HepG2 (cell line): ENCODE measurements at regions not wholly inside any gene's neighbourhood (a gene's known extent, or its start where the extent isn't known, plus 50 kb on each side); places are given as distances from the start of the nearest gene placed in this dataset.
A peak's percentile ranks its signal among the peaks of the same experiment; 100 is the strongest.

Experiments used
- ATAC-seq: fragments of 200-7000 bp; cut with Tn5 transposase; 3 replicates; pipeline ENCODE4 v1.9.1; 2020; ENCODE audit warnings: mild to moderate bottlenecking, moderate library complexity
- BruUV-seq: library from RNA; stranded (reverse); fragments of 400-500 nt; replicated peaks from 2 replicates; lab custom pipeline; 2021; lab: Mats Ljungman, UMichigan
- CTCF ChIA-PET: fragments of 300-600 bp; formaldehyde crosslinking; extraction: SDS; loops from one replicate; lab custom pipeline; 2021; ENCODE audit warnings: low total read pairs, inconsistent platforms, low intra/inter-chr PET ratio; lab: Yijun Ruan, JAX
- POLR2A ChIA-PET: fragments of 350-600 bp; sonication (Branson Sonifier 250); formaldehyde crosslinking; loops from one replicate; lab custom pipeline; 2020; ENCODE audit warnings: antibody characterized with exemption, inconsistent platforms; lab: Yijun Ruan, JAX
- DNase-seq: peaks from one replicate; pipeline ENCODE4 v3.0.0-alpha.2; 2015; ENCODE audit warnings: low spot score
- FAIRE-seq: peaks from 3 replicates; lab custom pipeline; 2011; peaks lifted over from hg19 to GRCh38; lab: Jason Lieb, UNC
- H2AFZ ChIP-seq: one replicate; pipeline ENCODE4 v1.6.1; 2011; ENCODE audit warnings: low read length, inconsistent platforms
- H3K27ac ChIP-seq: fragments of 300-600 bp; 3 replicates; pipeline ENCODE4 v1.8.0; 2011; ENCODE audit warnings: mixed run types, mild to moderate bottlenecking, mixed read lengths, low read length, inconsistent platforms; ENCODE audit not compliant: insufficient read depth; ENCODE audit errors: extremely low read length
- H3K27me3 ChIP-seq, 2 experiments: fragments of 200-600 bp in 1 of 2; 2 replicates in 1 of 2; 3 replicates in 1 of 2; pipeline versions ENCODE4 v1.6.0 to v1.8.0; 2011; ENCODE audit warnings: low read length in 2 of 2, mild to moderate bottlenecking in 2 of 2, moderate library complexity in 2 of 2, inconsistent platforms in 1 of 2; ENCODE audit not compliant: insufficient read depth in 2 of 2, control insufficient read depth in 1 of 2
- H3K36me3 ChIP-seq, 2 experiments: fragments of 200-600 bp in 1 of 2; replicated peaks in 1 of 2; 2 replicates in 1 of 2; 3 replicates in 1 of 2; pipeline versions ENCODE4 v1.5.1 to v1.8.0; 2011; ENCODE audit warnings: low read length in 2 of 2, inconsistent platforms in 1 of 2; ENCODE audit not compliant: insufficient read depth in 2 of 2, control insufficient read depth in 1 of 2
- H3K4me1 ChIP-seq: 2 replicates; pipeline ENCODE4 v1.5.1; 2012; ENCODE audit warnings: low read length, inconsistent platforms; ENCODE audit not compliant: insufficient read depth
- H3K4me2 ChIP-seq: 2 replicates; pipeline ENCODE4 v1.6.0; 2011; ENCODE audit warnings: low read depth, low read length, inconsistent platforms
- H3K4me3 ChIP-seq, 3 experiments: fragments of 200-600 bp in 1 of 3; sonication (generic), shearing (Covaris generic) in 1 of 3; replicated peaks in 1 of 3; 2 replicates each; pipeline ENCODE4 v1.5.1; 2011 to 2016; ENCODE audit warnings: low read length in 3 of 3, inconsistent platforms in 2 of 3, low read depth in 2 of 3, mild to moderate bottlenecking in 2 of 3, control low read depth in 1 of 3, mixed read lengths in 1 of 3; ENCODE audit not compliant: insufficient read depth in 1 of 3
- H3K79me2 ChIP-seq: one replicate; pipeline ENCODE4 v1.6.1; 2011; ENCODE audit warnings: low read length, inconsistent platforms; ENCODE audit not compliant: insufficient read depth
- H3K9ac ChIP-seq: 2 replicates; pipeline ENCODE4 v1.6.0; 2011; ENCODE audit warnings: mild to moderate bottlenecking, low read depth, low read length, inconsistent platforms; ENCODE audit not compliant: insufficient read depth
- H3K9me3 ChIP-seq: 2 replicates; pipeline ENCODE4 v1.5.1; 2012; ENCODE audit warnings: mild to moderate bottlenecking, low read length
- H4K20me1 ChIP-seq: 2 replicates; pipeline ENCODE4 v1.6.0; 2011; ENCODE audit warnings: inconsistent platforms, mild to moderate bottlenecking, low read length, moderate library complexity; ENCODE audit not compliant: insufficient read depth
- BORCS8-MEF2B ChIP-seq: sonication (generic); formaldehyde crosslinking; IDR thresholded peaks from 2 replicates; pipeline ENCODE4 v1.8.0; 2022; ENCODE audit warnings: mild to moderate bottlenecking, missing genetic modification reagents
- ETS1 ChIP-seq: sonication (generic); formaldehyde crosslinking; IDR thresholded peaks from 2 replicates; pipeline ENCODE4 v1.4.0; 2020; ENCODE audit warnings: missing genetic modification reagents
- ZNF121 ChIP-seq: sonication (generic); formaldehyde crosslinking; IDR thresholded peaks from 2 replicates; pipeline ENCODE4 v1.5.0; 2020; ENCODE audit warnings: mild to moderate bottlenecking, missing genetic modification reagents
- ZNF329 ChIP-seq: sonication (generic); formaldehyde crosslinking; IDR thresholded peaks from 2 replicates; pipeline ENCODE4 v1.9.0; 2021; ENCODE audit warnings: low read depth, mild to moderate bottlenecking, missing genetic modification reagents
- ZNF343 ChIP-seq: sonication (generic); formaldehyde crosslinking; IDR thresholded peaks from 2 replicates; pipeline ENCODE4 v1.4.0; 2020; ENCODE audit warnings: mild to moderate bottlenecking, missing genetic modification reagents
- ZNF670 ChIP-seq: sonication (generic); formaldehyde crosslinking; IDR thresholded peaks from 2 replicates; pipeline ENCODE4 v1.8.0; 2022; ENCODE audit warnings: mild to moderate bottlenecking, missing genetic modification reagents, borderline replicate concordance
- WGBS: methylation state at CpG from one replicate; pipeline ENCODE4 v1.1.6; 2017; ENCODE audit warnings: low lambda C conversion rate; 5-methylcytosine and 5-hydroxymethylcytosine counted together
- in situ Hi-C: cut with HindIII; loops from 2 replicates; pipeline ENCODE4 v1.10.0; 2017; ENCODE audit warnings: low pct_unique_long_range_greater_than_20kb; ENCODE audit not compliant: extremely low pct_ligation_motif_present
- intact Hi-C: fragments of 100-400 bp; cut with micrococcal nuclease; formaldehyde crosslinking; loops from one replicate; pipeline ENCODE4 v1.10.0; 2022; ENCODE audit not compliant: unreplicated experiment
- TF ChIP-seq, protein P1 (sequence below): sonication (generic); formaldehyde crosslinking; IDR thresholded peaks from 2 replicates; pipeline ENCODE4 v1.4.0; 2020; ENCODE audit warnings: missing genetic modification reagents, mild to moderate bottlenecking, borderline replicate concordance
- TF ChIP-seq, protein P2 (sequence below), 2 experiments: sonication (generic) in 1 of 2; formaldehyde crosslinking in 1 of 2; IDR thresholded peaks; 2 replicates each; pipeline versions ENCODE4 v1.6.1 to v1.9.0; 2014 to 2022; ENCODE audit warnings: antibody characterized with exemption in 1 of 2, borderline replicate concordance in 1 of 2, inconsistent platforms in 1 of 2, low read depth in 1 of 2, missing genetic modification reagents in 1 of 2

GRCh38 chr6:11644071-11644470 lies 106.5 kb downstream of the TMEM170B start:
- FAIRE-seq, result no peak
- no peak for DNase-seq
- H3K4me1 ChIP-seq, result no peaks in the 10 kb centered on the region
- ChIA-PET CTCF (no interaction called here), POLR2A (no interaction called here)
- H3K36me3 ChIP-seq, result no peaks in the 10 kb centered on the region
- 44% methylated on average over 2 of the region's 2 CpGs for WGBS
- H3K79me2 ChIP-seq, result no peaks in the 10 kb centered on the region
- H3K9ac ChIP-seq, result no peak overlapping the region
- H3K9me3 ChIP-seq, result no peaks in the 10 kb centered on the region
- ATAC-seq, result no peak
- TF ChIP-seq ZNF121 (peak; percentile 31; the same call in 1 of the 2 replicates), ZNF670 (no peak)
- BruUV-seq, result no TSS peak
- H4K20me1 ChIP-seq, result no peaks in the 10 kb centered on the region
- H3K27me3 ChIP-seq, result peaks cover 0 to 15% of the 10 kb centered on the region in 2 experiments; a peak in 2 of 5 replicates
- no peak overlapping the region for H3K4me2 ChIP-seq
- no peak overlapping the region for H3K27ac ChIP-seq
- no peak overlapping the region for H2AFZ ChIP-seq
- H3K4me3 ChIP-seq, result no peak overlapping the region
- intact Hi-C loops (no loop called here), in situ Hi-C loops (no loop called here)

GRCh38 chr6:11644601-11645000 lies 107.1 kb downstream of the TMEM170B start:
- intact Hi-C loops, result no loop called here
- TF ChIP-seq ZNF329 (no peak), ZNF343 (CRISPR knock-in tag) (no peak), BORCS8-MEF2B (CRISPR knock-in tag) (no peak), ETS1 (no peak)
- TF ChIP-seq, protein P1, sequence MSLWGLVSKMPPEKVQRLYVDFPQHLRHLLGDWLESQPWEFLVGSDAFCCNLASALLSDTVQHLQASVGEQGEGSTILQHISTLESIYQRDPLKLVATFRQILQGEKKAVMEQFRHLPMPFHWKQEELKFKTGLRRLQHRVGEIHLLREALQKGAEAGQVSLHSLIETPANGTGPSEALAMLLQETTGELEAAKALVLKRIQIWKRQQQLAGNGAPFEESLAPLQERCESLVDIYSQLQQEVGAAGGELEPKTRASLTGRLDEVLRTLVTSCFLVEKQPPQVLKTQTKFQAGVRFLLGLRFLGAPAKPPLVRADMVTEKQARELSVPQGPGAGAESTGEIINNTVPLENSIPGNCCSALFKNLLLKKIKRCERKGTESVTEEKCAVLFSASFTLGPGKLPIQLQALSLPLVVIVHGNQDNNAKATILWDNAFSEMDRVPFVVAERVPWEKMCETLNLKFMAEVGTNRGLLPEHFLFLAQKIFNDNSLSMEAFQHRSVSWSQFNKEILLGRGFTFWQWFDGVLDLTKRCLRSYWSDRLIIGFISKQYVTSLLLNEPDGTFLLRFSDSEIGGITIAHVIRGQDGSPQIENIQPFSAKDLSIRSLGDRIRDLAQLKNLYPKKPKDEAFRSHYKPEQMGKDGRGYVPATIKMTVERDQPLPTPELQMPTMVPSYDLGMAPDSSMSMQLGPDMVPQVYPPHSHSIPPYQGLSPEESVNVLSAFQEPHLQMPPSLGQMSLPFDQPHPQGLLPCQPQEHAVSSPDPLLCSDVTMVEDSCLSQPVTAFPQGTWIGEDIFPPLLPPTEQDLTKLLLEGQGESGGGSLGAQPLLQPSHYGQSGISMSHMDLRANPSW (CRISPR knock-in tag), result no peak
- TF ChIP-seq, protein P2, sequence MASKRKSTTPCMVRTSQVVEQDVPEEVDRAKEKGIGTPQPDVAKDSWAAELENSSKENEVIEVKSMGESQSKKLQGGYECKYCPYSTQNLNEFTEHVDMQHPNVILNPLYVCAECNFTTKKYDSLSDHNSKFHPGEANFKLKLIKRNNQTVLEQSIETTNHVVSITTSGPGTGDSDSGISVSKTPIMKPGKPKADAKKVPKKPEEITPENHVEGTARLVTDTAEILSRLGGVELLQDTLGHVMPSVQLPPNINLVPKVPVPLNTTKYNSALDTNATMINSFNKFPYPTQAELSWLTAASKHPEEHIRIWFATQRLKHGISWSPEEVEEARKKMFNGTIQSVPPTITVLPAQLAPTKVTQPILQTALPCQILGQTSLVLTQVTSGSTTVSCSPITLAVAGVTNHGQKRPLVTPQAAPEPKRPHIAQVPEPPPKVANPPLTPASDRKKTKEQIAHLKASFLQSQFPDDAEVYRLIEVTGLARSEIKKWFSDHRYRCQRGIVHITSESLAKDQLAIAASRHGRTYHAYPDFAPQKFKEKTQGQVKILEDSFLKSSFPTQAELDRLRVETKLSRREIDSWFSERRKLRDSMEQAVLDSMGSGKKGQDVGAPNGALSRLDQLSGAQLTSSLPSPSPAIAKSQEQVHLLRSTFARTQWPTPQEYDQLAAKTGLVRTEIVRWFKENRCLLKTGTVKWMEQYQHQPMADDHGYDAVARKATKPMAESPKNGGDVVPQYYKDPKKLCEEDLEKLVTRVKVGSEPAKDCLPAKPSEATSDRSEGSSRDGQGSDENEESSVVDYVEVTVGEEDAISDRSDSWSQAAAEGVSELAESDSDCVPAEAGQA (IDR thresholded peaks at IDR 0.05; ENCODE audit: low read depth), result no peak
- TF ChIP-seq, protein P2 (CRISPR knock-in tag; IDR thresholded peaks at IDR 0.05; ENCODE audit: borderline replicate concordance), result no peak

More at GRCh38 chr6:11644601-11645000, 107.1 kb downstream of the TMEM170B start:
- no peak for DNase-seq
- Histone ChIP-seq H3K79me2 (no peaks in the 10 kb centered on the region), H3K36me3 (no peaks in the 10 kb centered on the region), H3K27me3 (peaks cover 0 to 15% of the 10 kb centered on the region in 2 experiments; a peak in 2 of 5 replicates), H3K4me2 (no peak overlapping the region), H3K4me1 (no peaks in the 10 kb centered on the region), H4K20me1 (no peaks in the 10 kb centered on the region), H3K27ac (no peak overlapping the region), H3K9me3 (no peaks in the 10 kb centered on the region), H2AFZ (no peak overlapping the region), H3K4me3 (no peak overlapping the region), H3K9ac (no peak overlapping the region)
- in situ Hi-C loops, result no loop called here
- no peak for FAIRE-seq
- no TSS peak for BruUV-seq
- no peak for ATAC-seq
- POLR2A ChIA-PET, result no interaction called here
- WGBS, result 40% methylated on average over 4 of the region's 4 CpGs
- CTCF ChIA-PET, result no interaction called here
